Hepatocyte (in vitro differentiated cells): ENCODE measurements at regions not wholly inside any gene's neighbourhood (a gene's known extent, or its start where the extent isn't known, plus 50 kb on each side); places are given as distances from the start of the nearest gene placed in this dataset.

Experiments used
- EZH2 ChIP-seq: fragments of 200-600 bp; sonication (generic); IDR thresholded peaks from 2 replicates; pipeline ENCODE4 v1.6.1; 2016; ENCODE audit warnings: antibody characterized with exemption, mild to moderate bottlenecking, borderline replicate concordance
- TF ChIP-seq, protein P1 (sequence below): fragments of 200-600 bp; sonication (generic); IDR thresholded peaks from 2 replicates; pipeline ENCODE4 v1.5.1; 2016; ENCODE audit warnings: antibody characterized with exemption, mild to moderate bottlenecking; ENCODE audit not compliant: poor library complexity

DNA sequence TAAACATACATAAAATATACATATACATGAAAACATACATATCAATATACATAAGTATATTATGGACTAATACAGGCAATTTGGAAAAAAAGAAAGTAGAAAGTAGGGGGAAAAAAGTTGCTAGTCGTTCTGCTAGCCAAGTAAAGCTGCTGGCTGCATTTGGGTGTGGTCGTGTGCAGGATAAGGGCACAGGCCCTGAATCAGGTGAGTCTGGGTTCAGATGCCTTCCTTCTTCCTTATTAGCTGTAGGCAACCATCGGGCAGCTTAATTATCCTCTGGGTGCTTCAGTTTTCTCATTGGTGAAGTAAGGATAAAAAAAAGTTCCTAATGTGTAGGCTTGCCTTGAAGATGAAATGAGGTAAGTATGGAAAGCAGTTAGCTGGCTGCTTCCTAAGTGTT is 59.2 kb upstream of the SPRY4 start:
- no peak for TF ChIP-seq EZH2
- TF ChIP-seq, protein P1, sequence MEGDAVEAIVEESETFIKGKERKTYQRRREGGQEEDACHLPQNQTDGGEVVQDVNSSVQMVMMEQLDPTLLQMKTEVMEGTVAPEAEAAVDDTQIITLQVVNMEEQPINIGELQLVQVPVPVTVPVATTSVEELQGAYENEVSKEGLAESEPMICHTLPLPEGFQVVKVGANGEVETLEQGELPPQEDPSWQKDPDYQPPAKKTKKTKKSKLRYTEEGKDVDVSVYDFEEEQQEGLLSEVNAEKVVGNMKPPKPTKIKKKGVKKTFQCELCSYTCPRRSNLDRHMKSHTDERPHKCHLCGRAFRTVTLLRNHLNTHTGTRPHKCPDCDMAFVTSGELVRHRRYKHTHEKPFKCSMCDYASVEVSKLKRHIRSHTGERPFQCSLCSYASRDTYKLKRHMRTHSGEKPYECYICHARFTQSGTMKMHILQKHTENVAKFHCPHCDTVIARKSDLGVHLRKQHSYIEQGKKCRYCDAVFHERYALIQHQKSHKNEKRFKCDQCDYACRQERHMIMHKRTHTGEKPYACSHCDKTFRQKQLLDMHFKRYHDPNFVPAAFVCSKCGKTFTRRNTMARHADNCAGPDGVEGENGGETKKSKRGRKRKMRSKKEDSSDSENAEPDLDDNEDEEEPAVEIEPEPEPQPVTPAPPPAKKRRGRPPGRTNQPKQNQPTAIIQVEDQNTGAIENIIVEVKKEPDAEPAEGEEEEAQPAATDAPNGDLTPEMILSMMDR = no peak
